Mesodermal cell (in vitro differentiated cells): ENCODE measurements at regions not wholly inside any gene's neighbourhood (a gene's known extent, or its start where the extent isn't known, plus 50 kb on each side); places are given as distances from the start of the nearest gene placed in this dataset.

ENCODE experiments used
- H3K27ac ChIP-seq: 2 replicates; pipeline ENCODE4 v1.7.0; 2013; ENCODE audit warnings: mild to moderate bottlenecking, low read depth, low read length, moderate library complexity; ENCODE audit not compliant: severe bottlenecking
- H3K36me3 ChIP-seq: 2 replicates; pipeline ENCODE4 v1.7.1; 2013; ENCODE audit warnings: mild to moderate bottlenecking, low read length, moderate library complexity; ENCODE audit not compliant: control insufficient read depth, insufficient read depth
- H3K4me1 ChIP-seq: one replicate; pipeline ENCODE4 v1.7.1; 2013; ENCODE audit warnings: mild to moderate bottlenecking, low read length; ENCODE audit not compliant: insufficient read depth, control insufficient read depth, poor library complexity, severe bottlenecking
- H3K4me3 ChIP-seq: 2 replicates; pipeline ENCODE4 v1.7.0; 2013; ENCODE audit warnings: low read length, control low read depth, mild to moderate bottlenecking; ENCODE audit not compliant: insufficient read depth, poor library complexity, severe bottlenecking; ENCODE audit errors: extremely low read depth
- H3K9me3 ChIP-seq: 2 replicates; pipeline ENCODE4 v1.7.1; 2013; ENCODE audit warnings: mild to moderate bottlenecking, low read length, moderate library complexity; ENCODE audit not compliant: control insufficient read depth
- WGBS, 2 experiments: methylation state at CpG; one replicate each; pipeline ENCODE4 v1.1.5; 2013; ENCODE audit warnings: missing lambda C conversion rate in 2 of 2; ENCODE audit not compliant: insufficient coverage in 2 of 2; 5-methylcytosine and 5-hydroxymethylcytosine counted together

- Histone ChIP-seq H3K9me3 (no peaks in the 10 kb centered on the region), H3K4me1 (no peaks in the 10 kb centered on the region), H3K36me3 (peaks cover 55% of the 10 kb centered on the region), H3K27ac (no peak overlapping the region), H3K4me3 (no peak overlapping the region)
- 92% methylated on average over 2 of the region's 4 CpGs; no CpG with 5 or more reads in 1 of the 2 experiments for WGBS, 2 experiments
Observed at GRCh38 chr20:3328501-3328900, 79.0 kb downstream of the DNAAF9 start.

- Histone ChIP-seq H3K36me3 (peaks cover 48% of the 10 kb centered on the region), H3K27ac (no peak overlapping the region), H3K4me1 (no peaks in the 10 kb centered on the region), H3K9me3 (no peaks in the 10 kb centered on the region), H3K4me3 (no peak overlapping the region)
- WGBS, 2 experiments = 95 to 100% methylated on average over 5 to 6 of the region's 7 CpGs
Observed at GRCh38 chr20:3326779-3327521, 80.5 kb downstream of the DNAAF9 start.

GRCh38 chr20:3325864-3326263 lies 81.6 kb downstream of the DNAAF9 start:
- WGBS, 2 experiments = 100% methylated on average over 1 of the region's 2 CpGs; no CpG with 5 or more reads in 1 of the 2 experiments
- Histone ChIP-seq H3K27ac (no peak overlapping the region), H3K36me3 (peaks cover 47% of the 10 kb centered on the region), H3K4me3 (no peak overlapping the region), H3K4me1 (no peaks in the 10 kb centered on the region), H3K9me3 (no peaks in the 10 kb centered on the region)

GRCh38 chr20:3323398-3323797 lies 84.1 kb downstream of the DNAAF9 start:
- Histone ChIP-seq H3K9me3 (no peaks in the 10 kb centered on the region), H3K27ac (no peak overlapping the region), H3K4me1 (no peaks in the 10 kb centered on the region), H3K4me3 (no peak overlapping the region), H3K36me3 (peaks cover 46% of the 10 kb centered on the region)
- WGBS, 2 experiments = 84 to 93% methylated on average over 5 of the region's 5 CpGs

DNA sequence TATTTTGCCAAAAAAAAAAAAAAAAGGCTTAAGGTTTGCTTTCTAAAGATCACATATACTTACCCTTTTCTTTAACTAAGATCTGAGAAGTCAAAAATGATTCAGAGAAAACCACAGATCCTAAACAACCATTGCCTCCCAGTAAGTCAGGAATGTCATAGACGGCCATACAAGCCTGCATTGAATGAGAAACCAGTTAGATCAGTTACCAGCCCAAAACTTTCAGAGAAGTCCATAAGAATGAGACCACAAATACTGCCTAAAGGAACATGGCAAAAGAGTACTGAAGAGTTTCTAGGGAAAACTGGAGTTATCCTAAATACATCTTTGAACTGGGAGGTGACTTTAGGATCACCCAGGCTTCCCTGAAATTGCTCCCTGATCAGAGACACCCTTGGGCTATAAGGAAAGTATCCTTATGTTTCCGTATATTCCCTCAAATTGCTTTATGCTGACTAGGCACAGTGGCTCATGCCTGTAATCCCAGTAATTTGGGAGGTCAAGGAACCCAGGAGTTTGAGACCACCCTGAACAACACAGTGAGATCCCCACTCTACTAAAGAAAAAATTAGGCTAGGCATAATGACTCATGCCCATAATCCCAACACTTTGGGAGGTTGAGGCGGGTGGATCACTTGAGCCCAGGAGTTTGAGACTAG lies 79.4 kb upstream of the SLC4A11 start:
- H3K27ac ChIP-seq = no peak overlapping the region
- peaks cover 61% of the 10 kb centered on the region for H3K36me3 ChIP-seq
- H3K9me3 ChIP-seq = no peaks in the 10 kb centered on the region
- no peak overlapping the region for H3K4me3 ChIP-seq
- no peaks in the 10 kb centered on the region for H3K4me1 ChIP-seq
- WGBS, 2 experiments = 100% methylated on average over 1 of the region's 3 CpGs

- no peak overlapping the region for H3K27ac ChIP-seq
- H3K4me3 ChIP-seq = no peak overlapping the region
- WGBS, 2 experiments = 73 to 97% methylated on average over 3 to 5 of the region's 7 CpGs
- H3K9me3 ChIP-seq = no peaks in the 10 kb centered on the region
- H3K36me3 ChIP-seq = peaks cover 72% of the 10 kb centered on the region
- H3K4me1 ChIP-seq = no peaks in the 10 kb centered on the region
Observed at GRCh38 chr20:3316136-3316535, 77.1 kb upstream of the SLC4A11 start.

GRCh38 chr20:3315136-3315535 lies 76.1 kb upstream of the SLC4A11 start:
- 92 to 93% methylated on average over 1 to 2 of the region's 2 CpGs for WGBS, 2 experiments

DNA sequence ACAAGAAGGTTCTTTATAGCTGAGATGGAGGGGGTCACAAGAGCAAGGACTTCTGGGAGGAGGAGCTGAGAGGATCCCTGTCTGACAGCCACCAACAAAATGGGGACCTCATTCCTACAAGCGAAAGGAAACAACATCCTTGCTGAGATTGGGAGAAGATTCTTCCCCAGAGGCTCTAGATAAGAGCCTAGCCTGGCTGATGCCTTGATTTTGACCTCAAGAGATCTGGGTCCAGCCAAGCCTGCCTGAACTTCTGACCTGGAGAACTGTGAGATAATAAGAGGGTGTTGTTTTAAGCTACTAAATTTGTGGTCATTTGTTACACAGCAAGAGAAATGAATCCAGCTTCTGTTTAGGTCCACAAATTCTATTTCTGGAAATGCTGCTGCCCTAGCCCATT lies 75.4 kb upstream of the SLC4A11 start:
- no peak overlapping the region for H3K27ac ChIP-seq
- 83% methylated on average over 1 of the region's 1 CpG; no CpG with 5 or more reads in 1 of the 2 experiments for WGBS, 2 experiments
- H3K9me3 ChIP-seq = no peaks in the 10 kb centered on the region
- no peaks in the 10 kb centered on the region for H3K4me1 ChIP-seq
- H3K4me3 ChIP-seq = no peak overlapping the region
- H3K36me3 ChIP-seq = peaks cover 78% of the 10 kb centered on the region

More at GRCh38 chr20:3315136-3315535, 76.1 kb upstream of the SLC4A11 start:
- no peaks in the 10 kb centered on the region for H3K4me1 ChIP-seq
- peaks cover 77% of the 10 kb centered on the region for H3K36me3 ChIP-seq
- no peaks in the 10 kb centered on the region for H3K9me3 ChIP-seq
- H3K4me3 ChIP-seq = no peak overlapping the region
- H3K27ac ChIP-seq = no peak overlapping the region

- Histone ChIP-seq H3K4me1 (no peaks in the 10 kb centered on the region), H3K27ac (no peak overlapping the region), H3K4me3 (no peak overlapping the region), H3K36me3 (peaks cover 79% of the 10 kb centered on the region), H3K9me3 (no peaks in the 10 kb centered on the region)
- WGBS, 2 experiments = 92 to 100% methylated on average over 2 of the region's 2 CpGs
Observed at GRCh38 chr20:3313683-3314065, 74.7 kb upstream of the SLC4A11 start.

DNA sequence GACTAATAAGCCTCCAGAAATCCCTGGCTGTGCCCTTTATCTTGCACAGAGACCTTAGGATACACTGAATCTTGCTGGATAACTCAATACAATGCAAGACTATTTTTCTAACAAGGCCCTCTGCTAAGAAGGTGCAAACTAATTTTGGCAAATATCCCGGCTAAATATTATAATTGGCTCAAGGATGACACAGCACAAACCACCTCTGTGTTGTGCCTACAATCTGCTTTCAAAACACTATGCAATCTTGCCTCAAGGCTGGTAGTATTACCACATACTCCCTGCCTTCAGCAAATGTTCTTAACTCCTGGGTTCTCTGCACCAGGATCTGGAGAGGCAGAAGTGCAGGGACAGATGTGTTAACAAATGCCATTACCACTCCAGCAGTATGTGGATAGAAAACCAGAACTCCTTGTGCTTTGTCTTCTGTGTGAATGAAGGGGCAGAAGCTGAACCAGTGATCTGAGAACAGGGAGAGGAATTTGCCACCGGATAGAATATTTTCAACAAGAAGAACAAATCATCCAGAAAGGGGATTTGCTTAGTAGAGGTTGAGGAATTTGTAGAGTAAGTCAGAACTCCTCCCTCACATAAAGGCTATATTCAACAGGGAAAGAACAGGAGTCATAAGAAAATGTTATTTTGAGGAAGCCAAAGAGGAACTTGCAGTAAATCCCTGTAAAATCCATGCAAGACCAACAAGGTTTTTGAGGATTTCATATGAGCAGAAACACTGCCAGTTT lies 74.1 kb upstream of the SLC4A11 start:
- Histone ChIP-seq H3K36me3 (peaks cover 77% of the 10 kb centered on the region), H3K27ac (no peak overlapping the region), H3K9me3 (no peaks in the 10 kb centered on the region), H3K4me1 (no peaks in the 10 kb centered on the region), H3K4me3 (no peak overlapping the region)
- WGBS, 2 experiments = 90 to 100% methylated on average over 1 of the region's 2 CpGs
